B cell (primary cell): ENCODE measurements at regions not wholly inside any gene's neighbourhood (a gene's known extent, or its start where the extent isn't known, plus 50 kb on each side); places are given as distances from the start of the nearest gene placed in this dataset.

Experiments used
- ATAC-seq: fragments of 200-7000 bp; cut with Tn5 transposase; one replicate; pipeline ENCODE4 v1.10.0; 2021; ENCODE audit warnings: low read depth, mild to moderate bottlenecking, moderate number of reproducible peaks, moderate library complexity
- CTCF ChIA-PET: fragments of 350-600 bp; sonication (Branson Sonifier 250); formaldehyde crosslinking; loops from one replicate; lab custom pipeline; 2021; ENCODE audit warnings: antibody characterized with exemption, inconsistent platforms; lab: Charles Lee
- POLR2A ChIA-PET: fragments of 350-600 bp; sonication (Branson Sonifier 250); formaldehyde crosslinking; loops from one replicate; lab custom pipeline; 2021; ENCODE audit warnings: antibody characterized with exemption; lab: Charles Lee
- DNase-seq: peaks from one replicate; pipeline ENCODE4 v3.0.0; 2013
- H2AFZ ChIP-seq: 2 replicates; pipeline ENCODE4 v1.6.1; 2012; ENCODE audit warnings: mild to moderate bottlenecking, low read depth, low read length; ENCODE audit not compliant: insufficient read depth, poor library complexity, severe bottlenecking
- H3K27ac ChIP-seq, 2 donors: 1 replicate in 1 of 2; 2 replicates in 1 of 2; pipeline ENCODE4 v1.5.1; 2012 to 2013; ENCODE audit warnings: low read length in 2 of 2, mild to moderate bottlenecking in 2 of 2, moderate library complexity in 1 of 2
- H3K27me3 ChIP-seq, 4 experiments: fragments of 200-600 bp in 1 of 4; sonication (generic) in 1 of 4; replicated peaks in 1 of 4; 1 replicate in 2 of 4; 2 replicates in 2 of 4; pipeline versions ENCODE4 v1.6.1 to v1.7.0; 2013 to 2016; ENCODE audit warnings: low read length in 3 of 4, mild to moderate bottlenecking in 2 of 4, mixed read lengths in 1 of 4, moderate library complexity in 1 of 4; ENCODE audit not compliant: insufficient read depth in 4 of 4, control insufficient read depth in 3 of 4; ENCODE audit errors: control extremely low read depth in 1 of 4
- H3K36me3 ChIP-seq, 2 experiments: replicated peaks in 1 of 2; 1 replicate in 1 of 2; 2 replicates in 1 of 2; pipeline versions ENCODE4 v1.6.1 to v1.7.1; 2013; ENCODE audit warnings: low read length in 1 of 2; ENCODE audit not compliant: insufficient read depth in 2 of 2, control insufficient read depth in 1 of 2; ENCODE audit errors: control extremely low read depth in 1 of 2, extremely low read depth in 1 of 2
- H3K4me1 ChIP-seq, 2 donors: fragments of 200-600 bp in 1 of 2; sonication (generic) in 1 of 2; 1 replicate in 1 of 2; 2 replicates in 1 of 2; pipeline versions ENCODE4 v1.5.1 to v1.6.1; 2013 to 2017; ENCODE audit warnings: low read length in 2 of 2; ENCODE audit not compliant: control insufficient read depth in 2 of 2, insufficient read depth in 2 of 2
- H3K4me2 ChIP-seq: replicated peaks from 2 replicates; pipeline ENCODE3; 2012; ENCODE audit warnings: mild to moderate bottlenecking, low read depth, low read length; ENCODE audit not compliant: poor library complexity, severe bottlenecking
- H3K4me3 ChIP-seq, 5 experiments: fragments of 200-600 bp in 1 of 5; sonication (generic) in 1 of 5; 1 replicate in 3 of 5; 2 replicates in 2 of 5; pipeline versions ENCODE4 v1.5.1 to v1.7.0; 2011 to 2016; ENCODE audit warnings: low read length in 4 of 5, mild to moderate bottlenecking in 4 of 5, low read depth in 2 of 5, control low read depth in 1 of 5, moderate library complexity in 1 of 5; ENCODE audit not compliant: insufficient read depth in 1 of 5; ENCODE audit errors: control extremely low read depth in 1 of 5, extremely low read depth in 1 of 5
- H3K79me2 ChIP-seq: fragments of 200-600 bp; sonication (generic); one replicate; pipeline ENCODE4 v1.6.0; 2016; ENCODE audit warnings: low read length; ENCODE audit not compliant: control insufficient read depth, insufficient read depth
- H3K9ac ChIP-seq: fragments of 200-600 bp; sonication (generic); 2 replicates; pipeline ENCODE4 v1.6.1; 2017; ENCODE audit warnings: mild to moderate bottlenecking, low read length, moderate library complexity
- H3K9me3 ChIP-seq, 3 donors: one replicate each; pipeline versions ENCODE4 v1.6.1 to v1.7.1; 2013; ENCODE audit warnings: low read length in 2 of 3; ENCODE audit not compliant: control insufficient read depth in 2 of 3, insufficient read depth in 1 of 3; ENCODE audit errors: control extremely low read depth in 1 of 3
- H4K20me1 ChIP-seq: 2 replicates; pipeline ENCODE4 v1.6.0; 2012; ENCODE audit warnings: mild to moderate bottlenecking, low read length; ENCODE audit not compliant: insufficient read depth, control insufficient read depth, poor library complexity, severe bottlenecking
- H3K27ac Mint-ChIP-seq: one replicate; pipeline ENCODE4 v1.8.0; 2021; ENCODE audit warnings: mixed read lengths
- H3K27me3 Mint-ChIP-seq: one replicate; pipeline ENCODE4 v1.8.0; 2021; ENCODE audit warnings: mixed read lengths
- H3K4me1 Mint-ChIP-seq: one replicate; pipeline ENCODE4 v1.8.0; 2021; ENCODE audit warnings: mixed read lengths
- H3K4me3 Mint-ChIP-seq: one replicate; pipeline ENCODE4 v1.8.0; 2021; ENCODE audit warnings: mixed read lengths
- H3K9me3 Mint-ChIP-seq: one replicate; pipeline ENCODE4 v1.8.0; 2022; ENCODE audit warnings: mixed read lengths; ENCODE audit not compliant: insufficient read depth
- CTCF ChIP-seq: fragments of 200-600 bp; IDR thresholded peaks from one replicate; pipeline ENCODE4 v1.8.0; 2022; ENCODE audit warnings: antibody characterized with exemption, mild to moderate bottlenecking
- EZH2 ChIP-seq: IDR thresholded peaks from 2 replicates; pipeline ENCODE4 v1.6.1; 2012; ENCODE audit warnings: borderline replicate concordance, low read depth, mild to moderate bottlenecking, moderate library complexity, low read length; ENCODE audit not compliant: insufficient read depth, poor library complexity, severe bottlenecking
- WGBS: methylation state at CpG from one replicate; pipeline ENCODE4 v1.1.5; 2013; ENCODE audit warnings: missing lambda C conversion rate; ENCODE audit not compliant: insufficient coverage; 5-methylcytosine and 5-hydroxymethylcytosine counted together
- intact Hi-C: fragments of 100-400 bp; cut with micrococcal nuclease; formaldehyde crosslinking; loops from one replicate; pipeline ENCODE4 v1.10.0; 2022

- intact Hi-C loops = no loop called here
- Histone ChIP-seq H3K9ac (no peak overlapping the region), H2AFZ (no peak overlapping the region), H4K20me1 (no peaks in the 10 kb centered on the region), H3K36me3 (no peaks in the 10 kb centered on the region), H3K4me3 (no peak overlapping the region), H3K79me2 (no peaks in the 10 kb centered on the region), H3K9me3 (no peaks in the 10 kb centered on the region), H3K27ac (no peak overlapping the region), H3K27me3 (peaks cover 0 to 5% (median 0%) of the 10 kb centered on the region in 4 experiments), H3K4me2 (no peak overlapping the region), H3K4me1 (peaks cover 0 to 7% of the 10 kb centered on the region in 2 donors)
- H3K9me3 Mint-ChIP-seq = no peaks in the 10 kb centered on the region
- TF ChIP-seq EZH2 (no peak), CTCF (no peak)
- CTCF ChIA-PET = no interaction called here
- DNase-seq (no peak), ATAC-seq (no peak)
- H3K27ac Mint-ChIP-seq = no peak overlapping the region
- peaks cover 4% of the 10 kb centered on the region for H3K4me1 Mint-ChIP-seq
- H3K27me3 Mint-ChIP-seq = peaks cover 30% of the 10 kb centered on the region
- H3K4me3 Mint-ChIP-seq = no peak overlapping the region
- WGBS = 92% methylated on average over 15 of the region's 18 CpGs
- POLR2A ChIA-PET = no interaction called here
Measured at GRCh38 chr6:167736486-167737204, 90.1 kb upstream of the AFDN start.

GRCh38 chr6:167737205-167737830 lies 89.4 kb upstream of the AFDN start:
- Mint-ChIP-seq H3K4me3 (no peak overlapping the region), H3K9me3 (no peaks in the 10 kb centered on the region), H3K27me3 (peaks cover 33% of the 10 kb centered on the region), H3K4me1 (peaks cover 4% of the 10 kb centered on the region), H3K27ac (no peak overlapping the region)
- CTCF ChIA-PET = no interaction called here
- Histone ChIP-seq H3K9me3 (no peaks in the 10 kb centered on the region), H3K36me3 (no peaks in the 10 kb centered on the region), H3K27ac (no peak overlapping the region), H3K27me3 (peaks cover 0 to 5% (median 0%) of the 10 kb centered on the region in 4 experiments), H3K4me2 (no peak overlapping the region), H3K4me3 (no peak overlapping the region), H4K20me1 (no peaks in the 10 kb centered on the region), H3K4me1 (peaks cover 0 to 7% of the 10 kb centered on the region in 2 donors), H3K79me2 (no peaks in the 10 kb centered on the region), H3K9ac (no peak overlapping the region), H2AFZ (no peak overlapping the region)
- POLR2A ChIA-PET = no interaction called here
- WGBS = 92% methylated on average over 23 of the region's 23 CpGs
- intact Hi-C loops = no loop called here
- ATAC-seq = no peak
- no peak for TF ChIP-seq EZH2
- TF ChIP-seq CTCF = no peak
- no peak for DNase-seq
